Smooth muscle cell (in vitro differentiated cells): ENCODE measurements at regions not wholly inside any gene's neighbourhood (a gene's known extent, or its start where the extent isn't known, plus 50 kb on each side); places are given as distances from the start of the nearest gene placed in this dataset.

Experiments
- DNase-seq: peaks from one replicate; lab custom pipeline; 2025; ENCODE audit not compliant: unreplicated experiment; lab: John Stamatoyannopoulos, UW
- H2AFZ ChIP-seq: fragments of 200-600 bp; sonication (generic); 2 replicates; pipeline ENCODE4 v1.6.0; 2016; ENCODE audit warnings: antibody characterized with exemption, low read depth, mild to moderate bottlenecking
- H3F3A ChIP-seq: fragments of 200-600 bp; sonication (generic); 2 replicates; pipeline ENCODE4 v1.6.0; 2017; ENCODE audit warnings: antibody characterized with exemption, low read depth
- H3K27ac ChIP-seq: fragments of 200-600 bp; sonication (generic); 2 replicates; pipeline ENCODE4 v1.5.1; 2016; ENCODE audit warnings: low read depth, mild to moderate bottlenecking
- H3K27me3 ChIP-seq: fragments of 200-600 bp; sonication (generic); 2 replicates; pipeline ENCODE4 v1.6.1; 2016; ENCODE audit warnings: low read depth, mild to moderate bottlenecking
- H3K36me3 ChIP-seq: fragments of 200-600 bp; sonication (generic); 2 replicates; pipeline ENCODE4 v1.5.1; 2016; ENCODE audit warnings: low read depth
- H3K4me1 ChIP-seq: fragments of 200-600 bp; sonication (generic); 2 replicates; pipeline ENCODE4 v1.5.1; 2016; ENCODE audit warnings: low read depth
- H3K4me2 ChIP-seq: fragments of 200-600 bp; sonication (generic); 2 replicates; pipeline ENCODE4 v1.6.0; 2016; ENCODE audit warnings: mild to moderate bottlenecking
- H3K4me3 ChIP-seq: fragments of 200-600 bp; sonication (generic); 2 replicates; pipeline ENCODE4 v1.5.1; 2016; ENCODE audit warnings: mild to moderate bottlenecking
- H3K79me2 ChIP-seq: fragments of 200-600 bp; sonication (generic); 2 replicates; pipeline ENCODE4 v1.6.0; 2016; ENCODE audit warnings: low read depth, mild to moderate bottlenecking
- H3K9ac ChIP-seq: fragments of 200-600 bp; sonication (generic); 2 replicates; pipeline ENCODE4 v1.6.0; 2016; ENCODE audit warnings: low read depth
- H3K9me3 ChIP-seq: fragments of 200-600 bp; sonication (generic); replicated peaks from 2 replicates; pipeline ENCODE4 v1.5.1; 2016; ENCODE audit warnings: low read depth
- H4K20me1 ChIP-seq: fragments of 200-600 bp; sonication (generic); 2 replicates; pipeline ENCODE4 v1.6.0; 2016; ENCODE audit warnings: low read depth
- WGBS: methylation state at CpG from one replicate; pipeline ENCODE4 v1.1.7; 2016; ENCODE audit warnings: low lambda C conversion rate; 5-methylcytosine and 5-hydroxymethylcytosine counted together
- TF ChIP-seq, protein P1 (sequence below): fragments of 200-600 bp; sonication (generic); IDR thresholded peaks from 2 replicates; pipeline ENCODE4 v1.5.1; 2017; ENCODE audit warnings: borderline replicate concordance, mild to moderate bottlenecking, antibody characterized with exemption; ENCODE audit not compliant: insufficient read depth, poor library complexity, severe bottlenecking

DNA sequence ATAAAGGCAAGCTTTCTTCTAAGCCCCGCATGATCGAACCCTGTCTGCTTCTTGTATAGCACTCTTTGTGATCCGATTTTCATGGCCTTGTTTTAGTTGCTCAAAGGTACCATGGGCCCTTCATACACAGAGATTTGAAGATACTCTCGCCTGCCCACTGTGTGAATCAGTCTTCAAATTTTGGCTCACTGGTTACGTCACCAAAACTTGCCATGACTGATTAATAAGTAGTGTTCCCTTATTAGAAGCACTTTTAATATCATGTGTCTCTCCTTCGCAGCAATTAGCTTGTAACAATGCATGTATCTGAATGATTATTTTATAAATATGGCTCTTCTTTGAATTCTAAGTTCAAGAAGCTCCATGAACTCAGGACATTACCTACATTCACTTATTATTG, 880.5 kb downstream of the STPG2 start:
- Histone ChIP-seq H3K79me2 (no peaks in the 10 kb centered on the region), H3K4me2 (no peak overlapping the region), H3K36me3 (no peaks in the 10 kb centered on the region), H4K20me1 (no peaks in the 10 kb centered on the region), H3K4me3 (no peak overlapping the region), H3K9ac (no peak overlapping the region), H3K27ac (no peak overlapping the region), H2AFZ (no peak overlapping the region), H3K4me1 (no peaks in the 10 kb centered on the region), H3F3A (no peaks in the 10 kb centered on the region), H3K9me3 (no peaks in the 10 kb centered on the region), H3K27me3 (no peaks in the 10 kb centered on the region)
- DNase-seq: no peak
- TF ChIP-seq, protein P1, sequence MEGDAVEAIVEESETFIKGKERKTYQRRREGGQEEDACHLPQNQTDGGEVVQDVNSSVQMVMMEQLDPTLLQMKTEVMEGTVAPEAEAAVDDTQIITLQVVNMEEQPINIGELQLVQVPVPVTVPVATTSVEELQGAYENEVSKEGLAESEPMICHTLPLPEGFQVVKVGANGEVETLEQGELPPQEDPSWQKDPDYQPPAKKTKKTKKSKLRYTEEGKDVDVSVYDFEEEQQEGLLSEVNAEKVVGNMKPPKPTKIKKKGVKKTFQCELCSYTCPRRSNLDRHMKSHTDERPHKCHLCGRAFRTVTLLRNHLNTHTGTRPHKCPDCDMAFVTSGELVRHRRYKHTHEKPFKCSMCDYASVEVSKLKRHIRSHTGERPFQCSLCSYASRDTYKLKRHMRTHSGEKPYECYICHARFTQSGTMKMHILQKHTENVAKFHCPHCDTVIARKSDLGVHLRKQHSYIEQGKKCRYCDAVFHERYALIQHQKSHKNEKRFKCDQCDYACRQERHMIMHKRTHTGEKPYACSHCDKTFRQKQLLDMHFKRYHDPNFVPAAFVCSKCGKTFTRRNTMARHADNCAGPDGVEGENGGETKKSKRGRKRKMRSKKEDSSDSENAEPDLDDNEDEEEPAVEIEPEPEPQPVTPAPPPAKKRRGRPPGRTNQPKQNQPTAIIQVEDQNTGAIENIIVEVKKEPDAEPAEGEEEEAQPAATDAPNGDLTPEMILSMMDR: no peak
- WGBS: 91% methylated on average over 6 of the region's 6 CpGs

DNA sequence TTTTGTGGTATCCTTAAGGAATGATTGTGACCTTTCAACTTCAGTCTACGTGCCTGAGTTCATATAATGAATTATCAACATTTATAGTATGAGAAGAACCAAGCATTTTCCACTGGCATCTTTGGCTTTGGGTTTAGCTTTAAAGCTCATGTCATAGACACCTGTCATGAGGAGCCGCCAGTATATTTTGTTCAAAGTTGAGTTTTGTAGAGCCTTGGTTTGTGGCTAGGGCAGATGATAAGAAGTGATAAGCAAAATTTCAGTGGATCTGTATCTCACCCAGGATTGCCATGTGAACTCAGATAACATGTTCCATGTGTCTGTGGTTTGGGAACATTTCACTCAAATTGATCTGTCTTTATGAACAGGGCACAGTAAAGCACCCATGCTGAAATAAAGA, 873.2 kb downstream of the STPG2 start:
- Histone ChIP-seq H3K79me2 (no peaks in the 10 kb centered on the region), H3K27me3 (no peaks in the 10 kb centered on the region), H3K36me3 (no peaks in the 10 kb centered on the region), H3K27ac (no peak overlapping the region), H3K4me1 (no peaks in the 10 kb centered on the region), H3K4me3 (no peak overlapping the region), H3K9me3 (no peaks in the 10 kb centered on the region), H2AFZ (no peak overlapping the region), H3K9ac (no peak overlapping the region), H3K4me2 (no peak overlapping the region), H3F3A (no peaks in the 10 kb centered on the region), H4K20me1 (no peaks in the 10 kb centered on the region)
- DNase-seq: no peak
- TF ChIP-seq, protein P1: no peak
- WGBS: 93% methylated on average over 2 of the region's 2 CpGs

DNA sequence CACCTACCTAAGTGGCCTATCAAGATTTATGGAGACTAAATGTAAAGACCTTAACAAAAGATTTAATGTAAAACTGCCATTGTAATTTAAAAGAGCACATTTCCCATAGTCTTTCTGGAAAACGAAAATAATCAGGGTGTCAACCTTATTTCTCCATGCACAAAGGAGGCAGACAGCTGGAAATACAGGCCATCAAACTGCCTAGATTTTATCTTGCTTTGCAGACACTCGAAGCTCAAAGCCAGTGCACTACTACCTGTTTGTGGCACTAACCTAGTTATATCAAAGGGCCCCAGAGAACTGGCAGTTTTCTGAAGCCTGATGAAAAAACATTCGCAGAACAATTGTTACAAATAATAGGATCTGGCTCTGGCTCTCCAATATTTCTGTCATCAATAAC, 863.9 kb downstream of the STPG2 start:
- H4K20me1 ChIP-seq: no peaks in the 10 kb centered on the region
- no peaks in the 10 kb centered on the region for H3F3A ChIP-seq
- no peaks in the 10 kb centered on the region for H3K9me3 ChIP-seq
- no peaks in the 10 kb centered on the region for H3K4me1 ChIP-seq
- H3K27me3 ChIP-seq: no peaks in the 10 kb centered on the region
- no peak overlapping the region for H3K9ac ChIP-seq
- WGBS: 62% methylated on average over 3 of the region's 3 CpGs
- no peaks in the 10 kb centered on the region for H3K79me2 ChIP-seq
- no peak overlapping the region for H3K27ac ChIP-seq
- H3K36me3 ChIP-seq: no peaks in the 10 kb centered on the region
- no peak for DNase-seq
- no peak overlapping the region for H2AFZ ChIP-seq
- no peak overlapping the region for H3K4me2 ChIP-seq
- no peak overlapping the region for H3K4me3 ChIP-seq
- TF ChIP-seq, protein P1: no peak

DNA sequence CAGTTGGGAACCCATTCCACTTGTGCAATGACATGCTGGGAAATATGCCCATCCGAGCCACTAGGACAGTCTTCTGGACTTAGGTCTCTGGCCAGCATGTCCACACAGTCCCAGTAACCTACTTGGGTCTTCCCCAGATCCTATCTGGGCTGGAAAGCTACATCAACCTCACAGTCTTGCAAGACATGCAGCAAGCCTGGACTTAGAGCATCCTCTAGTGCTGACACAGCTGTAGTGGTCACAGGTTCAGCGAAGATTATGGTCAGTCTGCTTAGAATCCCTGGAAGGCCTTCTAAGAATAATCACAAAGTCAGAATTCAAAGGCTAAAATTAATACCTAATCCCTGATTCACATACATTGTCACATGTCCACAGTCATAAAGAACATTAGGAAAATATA, 842.7 kb downstream of the STPG2 start:
- no peak overlapping the region for H3K4me3 ChIP-seq
- no peak overlapping the region for H3K27ac ChIP-seq
- TF ChIP-seq, protein P1: no peak
- no peaks in the 10 kb centered on the region for H3K27me3 ChIP-seq
- peaks cover 3% of the 10 kb centered on the region for H3K9me3 ChIP-seq
- H3K79me2 ChIP-seq: no peaks in the 10 kb centered on the region
- H2AFZ ChIP-seq: no peak overlapping the region
- no peak overlapping the region for H3K4me2 ChIP-seq
- no peaks in the 10 kb centered on the region for H4K20me1 ChIP-seq
- DNase-seq: no peak
- WGBS: 77% methylated on average over 2 of the region's 2 CpGs
- H3K9ac ChIP-seq: no peak overlapping the region
- H3K4me1 ChIP-seq: no peaks in the 10 kb centered on the region
- H3K36me3 ChIP-seq: no peaks in the 10 kb centered on the region
- H3F3A ChIP-seq: no peaks in the 10 kb centered on the region
